Epithelial cell of esophagus (primary cell): ENCODE measurements at regions not wholly inside any gene's neighbourhood (a gene's known extent, or its start where the extent isn't known, plus 50 kb on each side); places are given as distances from the start of the nearest gene placed in this dataset.
A peak's percentile ranks its signal among the peaks of the same experiment; 100 is the strongest.

ENCODE experiments used
- DNase-seq: peaks from one replicate; pipeline ENCODE4 v3.0.0; 2010; ENCODE audit warnings: low read depth
- H3K4me3 ChIP-seq: 2 replicates; pipeline ENCODE4 v1.5.1; 2011; ENCODE audit warnings: mild to moderate bottlenecking, low read length, control low read depth
- TF ChIP-seq, protein P1 (sequence below): IDR thresholded peaks from 2 replicates; pipeline ENCODE4 v1.5.1; 2011; ENCODE audit warnings: low read depth, mild to moderate bottlenecking, low read length, control low read depth, inconsistent platforms; ENCODE audit not compliant: insufficient read depth; ENCODE audit errors: missing control alignments

DNA sequence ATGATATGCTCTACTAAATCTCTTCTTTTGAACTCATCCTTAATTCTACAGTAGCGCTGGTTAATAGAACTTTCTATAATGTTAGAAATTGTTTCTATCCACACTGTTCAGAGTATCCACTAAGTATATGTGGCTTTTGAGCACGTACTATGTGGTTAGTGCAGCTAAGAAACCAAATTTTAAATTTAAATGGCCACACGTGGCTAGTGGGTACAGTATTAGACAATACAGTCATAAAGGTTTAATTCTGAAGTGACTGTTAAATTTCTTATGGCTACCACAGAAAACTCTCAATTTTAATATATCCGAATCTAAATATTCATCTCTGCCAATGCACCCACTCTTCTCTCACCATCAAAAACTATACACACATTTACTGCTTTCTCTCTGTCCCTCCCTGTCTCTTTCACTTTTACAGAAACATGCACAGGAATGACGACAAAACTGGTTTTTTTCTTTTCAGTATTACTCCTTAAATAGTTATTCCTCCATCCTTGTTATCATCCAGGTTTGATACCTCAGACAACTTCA is 583.9 kb downstream of the KCTD8 start:
- H3K4me3 ChIP-seq = no peak overlapping the region
- no peak for DNase-seq
- TF ChIP-seq, protein P1, sequence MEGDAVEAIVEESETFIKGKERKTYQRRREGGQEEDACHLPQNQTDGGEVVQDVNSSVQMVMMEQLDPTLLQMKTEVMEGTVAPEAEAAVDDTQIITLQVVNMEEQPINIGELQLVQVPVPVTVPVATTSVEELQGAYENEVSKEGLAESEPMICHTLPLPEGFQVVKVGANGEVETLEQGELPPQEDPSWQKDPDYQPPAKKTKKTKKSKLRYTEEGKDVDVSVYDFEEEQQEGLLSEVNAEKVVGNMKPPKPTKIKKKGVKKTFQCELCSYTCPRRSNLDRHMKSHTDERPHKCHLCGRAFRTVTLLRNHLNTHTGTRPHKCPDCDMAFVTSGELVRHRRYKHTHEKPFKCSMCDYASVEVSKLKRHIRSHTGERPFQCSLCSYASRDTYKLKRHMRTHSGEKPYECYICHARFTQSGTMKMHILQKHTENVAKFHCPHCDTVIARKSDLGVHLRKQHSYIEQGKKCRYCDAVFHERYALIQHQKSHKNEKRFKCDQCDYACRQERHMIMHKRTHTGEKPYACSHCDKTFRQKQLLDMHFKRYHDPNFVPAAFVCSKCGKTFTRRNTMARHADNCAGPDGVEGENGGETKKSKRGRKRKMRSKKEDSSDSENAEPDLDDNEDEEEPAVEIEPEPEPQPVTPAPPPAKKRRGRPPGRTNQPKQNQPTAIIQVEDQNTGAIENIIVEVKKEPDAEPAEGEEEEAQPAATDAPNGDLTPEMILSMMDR = no peak

DNA sequence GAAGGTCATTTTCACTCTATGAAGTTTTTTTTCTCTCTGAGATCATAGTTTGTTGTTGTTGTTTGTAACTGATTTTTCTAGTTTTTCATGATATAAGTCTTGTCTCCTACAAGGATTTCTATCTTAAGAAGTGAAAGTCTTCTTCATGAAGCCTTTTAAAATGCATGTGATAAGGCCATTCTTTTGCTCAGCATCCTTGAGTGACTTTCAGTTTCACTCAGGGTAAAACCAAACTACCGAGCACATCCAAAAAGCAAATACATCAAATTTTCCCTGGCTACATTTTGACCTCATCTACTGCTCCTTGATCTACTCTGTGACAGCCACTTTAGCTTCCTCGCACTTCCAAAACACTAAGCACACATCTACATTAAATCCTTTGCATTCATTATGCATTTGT is 580.7 kb downstream of the KCTD8 start:
- TF ChIP-seq, protein P1 = no peak
- no peak overlapping the region for H3K4me3 ChIP-seq
- no peak for DNase-seq

DNA sequence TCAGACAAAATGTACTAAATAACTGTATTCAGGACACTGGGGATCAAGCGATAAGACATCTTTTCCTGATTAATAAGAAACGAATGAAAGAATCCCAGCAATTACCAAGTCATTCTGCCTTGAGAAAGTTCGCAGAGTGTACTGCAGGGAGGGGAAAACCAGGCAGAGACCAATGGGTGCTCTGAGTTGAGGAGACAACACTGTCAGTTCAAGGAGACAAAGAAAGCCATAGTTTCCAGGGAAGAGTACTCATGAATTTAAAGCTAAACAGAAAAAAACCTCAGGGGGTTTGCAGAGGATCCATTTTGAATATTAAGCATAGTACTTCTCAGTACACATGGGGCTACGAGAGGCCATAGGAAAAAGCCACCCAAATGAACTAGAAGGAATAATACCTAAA is 573.0 kb downstream of the KCTD8 start:
- TF ChIP-seq, protein P1 = no peak
- no peak overlapping the region for H3K4me3 ChIP-seq

DNA sequence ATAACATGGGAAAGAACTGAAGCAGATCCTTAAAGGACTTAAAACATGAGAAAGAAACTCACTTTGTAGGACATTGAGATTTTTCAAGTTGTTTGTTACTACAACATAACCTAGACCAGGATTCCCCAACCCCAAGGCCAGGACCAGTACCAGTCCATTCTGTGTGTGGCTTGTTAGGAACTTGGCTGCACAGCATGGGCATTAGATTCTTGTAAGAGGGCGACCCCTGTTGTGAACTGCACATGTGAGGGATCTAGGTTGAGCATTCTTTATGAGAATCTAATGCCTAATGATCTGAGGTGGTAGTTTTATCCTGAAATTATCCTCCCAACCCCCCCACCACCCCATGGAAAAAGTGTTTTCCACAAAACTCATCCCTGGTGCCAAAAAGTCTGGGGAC is 566.1 kb downstream of the KCTD8 start:
- no peak overlapping the region for H3K4me3 ChIP-seq
- TF ChIP-seq, protein P1 = no peak
- no peak for DNase-seq

More for the DNA sequence above, 573.0 kb downstream of the KCTD8 start:
- DNase-seq = no peak

DNA sequence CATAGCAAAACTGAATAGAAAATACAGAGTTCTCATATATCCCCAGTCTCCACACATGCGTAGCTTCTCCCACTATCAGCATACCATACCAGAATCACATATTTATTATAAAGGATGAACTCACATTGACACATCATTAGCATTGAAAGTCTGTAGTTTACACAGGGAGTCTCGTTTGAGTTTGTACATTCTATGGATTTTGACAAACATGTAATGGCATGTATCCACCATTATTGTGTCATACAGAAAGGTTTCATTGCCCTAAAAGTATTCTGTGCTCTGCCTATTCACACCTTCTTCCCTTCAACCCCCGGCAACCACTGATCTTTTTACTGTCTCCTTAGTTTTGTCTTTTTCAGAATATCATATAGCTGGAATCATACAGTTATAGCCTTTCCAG is 562.4 kb downstream of the KCTD8 start:
- H3K4me3 ChIP-seq = no peak overlapping the region
- peak; percentile 78 for DNase-seq
- TF ChIP-seq, protein P1 = no peak

DNA sequence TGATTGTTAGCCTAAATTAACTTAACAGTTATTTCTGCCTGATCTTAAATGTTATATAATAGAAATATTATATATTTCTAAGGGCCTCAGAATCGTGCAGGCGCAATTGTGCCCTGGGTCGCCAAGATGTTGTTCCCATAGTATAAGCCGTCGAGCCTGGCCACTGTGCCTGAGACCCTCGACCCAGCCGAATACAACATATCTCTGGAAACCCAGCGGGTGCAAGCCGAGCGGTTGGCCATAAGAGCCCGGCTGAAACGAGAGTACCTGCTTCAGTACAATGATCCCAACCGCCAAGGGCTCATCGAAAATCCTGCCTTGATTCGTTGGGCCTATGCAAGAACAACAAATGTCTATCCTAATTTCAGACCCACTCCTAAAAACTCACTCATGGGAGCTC is 549.8 kb downstream of the KCTD8 start:
- H3K4me3 ChIP-seq = no peak overlapping the region
- no peak for DNase-seq
- TF ChIP-seq, protein P1 = no peak

DNA sequence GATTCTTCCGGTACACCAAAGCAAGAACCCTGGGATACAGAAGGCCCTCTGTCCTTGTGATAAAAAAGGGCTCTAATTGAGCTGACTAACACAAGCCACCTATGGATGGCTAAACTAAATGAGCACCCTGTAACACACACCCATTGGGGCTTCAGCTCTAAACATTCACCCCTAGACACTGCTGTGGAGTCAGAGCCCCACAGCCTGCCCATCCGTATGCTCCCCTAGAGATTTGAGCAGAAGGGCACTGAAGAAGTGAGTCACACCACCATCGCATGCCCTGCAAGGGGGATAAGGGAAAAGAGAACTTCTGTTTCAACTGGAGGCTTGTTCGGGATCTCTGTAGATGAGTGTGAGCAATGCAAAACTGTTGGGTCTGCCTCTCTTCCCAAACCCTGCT is 545.2 kb downstream of the KCTD8 start:
- no peak for DNase-seq
- TF ChIP-seq, protein P1 = no peak
- H3K4me3 ChIP-seq = no peak overlapping the region
